HG03039 (cell line): ENCODE measurements at regions not wholly inside any gene's neighbourhood (a gene's known extent, or its start where the extent isn't known, plus 50 kb on each side); places are given as distances from the start of the nearest gene placed in this dataset.
"Not testable (repeated sequence)": the region's sequence is repeated elsewhere in the genome, so short reads cannot be mapped to it uniquely, and the experiment has no call there.

Experiments
- ATAC-seq: cut with Tn5 transposase; IDR thresholded peaks from one replicate; pipeline ENCODE4 v1.9.1; 2021; ENCODE audit warnings: mild to moderate bottlenecking, moderate library complexity; ENCODE audit not compliant: unreplicated experiment

GRCh38 chr2:37757456-37757855 is 86.0 kb upstream of the CDC42EP3 start:
- not testable (repeated sequence) for ATAC-seq

DNA sequence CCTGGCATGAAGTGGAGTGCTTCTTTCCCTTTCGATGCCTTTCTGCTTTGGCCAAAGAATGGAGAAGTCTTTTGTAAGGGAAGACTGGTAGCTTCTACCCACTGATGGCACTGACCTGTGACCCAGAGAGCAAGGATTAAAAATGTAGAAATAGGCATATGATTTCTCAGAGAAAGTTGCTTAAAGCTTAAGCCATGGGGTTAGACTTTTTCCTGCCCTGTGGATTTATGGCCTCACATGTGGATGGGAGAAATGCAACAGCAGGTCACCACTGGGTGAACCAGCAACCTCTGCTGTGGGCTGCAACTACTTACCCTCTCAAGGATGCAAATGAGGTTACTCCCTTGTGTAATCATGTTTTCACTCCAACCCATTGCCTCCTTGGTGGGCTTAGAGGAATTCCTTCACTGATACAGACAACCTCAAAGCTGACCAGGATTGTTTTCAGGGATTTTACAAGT is 86.7 kb upstream of the CDC42EP3 start:
- ATAC-seq: not testable (repeated sequence)

DNA sequence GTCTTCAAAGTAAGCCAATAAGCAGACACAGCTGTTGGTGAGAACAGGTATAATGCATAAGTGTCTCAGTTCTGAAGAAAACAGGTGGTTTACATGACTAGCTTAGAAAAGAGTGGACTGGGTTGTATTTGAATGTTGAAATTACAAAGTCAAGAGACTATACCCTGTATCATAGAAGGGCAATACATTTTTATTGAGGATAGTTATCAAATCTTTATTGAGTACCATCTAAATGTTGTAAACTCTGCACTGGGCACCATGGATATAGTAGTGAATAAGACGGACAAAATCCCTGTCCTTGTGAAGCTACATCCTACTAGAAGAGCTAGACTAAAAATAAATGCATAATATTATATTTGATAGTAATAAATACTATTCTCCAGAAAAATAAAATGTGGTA is 88.5 kb upstream of the CDC42EP3 start:
- not testable (repeated sequence) for ATAC-seq

- no peak for ATAC-seq
Measured at GRCh38 chr2:37760471-37760870, 89.0 kb upstream of the CDC42EP3 start.

DNA sequence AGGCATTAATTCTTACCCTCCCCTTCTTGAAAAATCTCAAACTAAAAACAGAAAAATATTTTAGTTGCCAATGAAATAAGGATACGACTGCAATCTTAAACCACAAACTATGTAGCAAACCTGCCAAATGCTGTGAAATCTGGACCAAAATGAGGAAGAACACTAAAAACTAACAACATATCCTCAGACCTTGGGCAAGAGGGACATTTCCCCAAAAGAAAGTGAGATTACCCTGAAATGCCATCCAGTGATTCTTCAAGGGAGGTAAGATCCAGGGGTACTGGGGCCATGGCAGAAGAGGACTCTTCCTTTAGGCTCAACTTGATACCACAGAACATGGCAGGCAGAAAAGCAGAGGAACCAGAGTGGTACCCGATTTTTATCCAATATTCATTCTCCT is 90.8 kb upstream of the CDC42EP3 start:
- not testable (repeated sequence) for ATAC-seq

DNA sequence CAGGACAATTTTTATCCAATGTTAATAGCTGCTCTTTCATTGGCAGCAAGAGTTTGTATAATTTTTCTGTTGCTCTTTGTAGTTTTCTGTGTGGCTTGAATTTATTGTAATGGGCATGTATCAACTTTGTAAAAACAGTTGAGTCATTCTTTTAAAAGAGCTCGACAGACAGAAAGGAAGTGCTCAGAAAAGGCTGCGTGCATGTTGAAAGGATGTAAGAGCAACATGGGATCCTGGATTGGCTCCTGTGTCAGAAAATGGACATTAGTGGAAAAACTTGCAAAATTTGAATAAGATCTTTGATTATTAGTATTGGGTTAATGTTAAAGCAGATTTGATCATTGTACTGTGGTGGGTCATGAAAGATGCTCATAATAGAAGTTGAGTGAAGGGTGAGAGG is 93.3 kb upstream of the CDC42EP3 start:
- no peak for ATAC-seq

DNA sequence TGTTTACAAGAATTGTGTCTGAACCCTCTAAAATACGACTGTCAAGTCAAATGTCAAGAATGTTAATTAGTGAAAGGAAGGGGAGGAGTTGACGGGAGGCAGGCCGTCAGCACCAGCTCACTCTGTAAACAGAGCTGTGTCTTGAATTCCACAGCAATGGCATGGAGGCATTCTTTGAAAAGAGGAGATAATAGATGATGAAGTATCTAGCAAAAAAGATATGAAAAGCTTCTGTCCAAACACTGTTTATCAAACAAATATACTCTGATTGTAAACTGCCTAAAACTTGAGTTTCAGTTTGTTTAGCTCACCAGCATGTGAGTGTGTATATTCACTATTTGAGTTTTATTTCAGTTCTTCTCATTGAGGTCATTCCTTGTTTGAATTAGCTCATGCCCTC is 94.7 kb upstream of the CDC42EP3 start:
- no peak for ATAC-seq

GRCh38 chr2:37767046-37767445 is 95.6 kb upstream of the CDC42EP3 start:
- ATAC-seq: no peak

GRCh38 chr2:37767959-37768925 is 96.8 kb upstream of the CDC42EP3 start:
- no peak for ATAC-seq

- no peak for ATAC-seq
Measured at GRCh38 chr2:37769551-37769950, 98.1 kb upstream of the CDC42EP3 start.

DNA sequence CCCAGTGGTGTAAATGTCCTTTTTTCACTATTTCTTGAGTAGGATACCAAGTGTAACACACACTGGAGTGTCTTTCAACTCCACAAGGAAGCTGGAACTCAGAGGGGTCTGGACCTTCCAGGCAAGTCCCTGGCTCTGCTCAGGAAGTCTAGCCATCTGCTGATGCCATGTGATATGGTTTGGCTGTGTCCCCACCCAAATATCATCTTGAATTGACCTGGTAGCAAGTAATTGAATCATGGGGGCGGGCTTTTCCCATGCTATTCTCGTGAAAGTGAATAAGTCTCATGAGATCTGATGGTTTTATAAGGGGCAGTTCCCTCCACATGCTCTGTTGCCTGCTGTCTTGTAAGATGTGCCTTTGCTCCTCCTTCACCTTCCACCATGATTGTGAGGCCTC is 99.4 kb upstream of the CDC42EP3 start:
- no peak for ATAC-seq

DNA sequence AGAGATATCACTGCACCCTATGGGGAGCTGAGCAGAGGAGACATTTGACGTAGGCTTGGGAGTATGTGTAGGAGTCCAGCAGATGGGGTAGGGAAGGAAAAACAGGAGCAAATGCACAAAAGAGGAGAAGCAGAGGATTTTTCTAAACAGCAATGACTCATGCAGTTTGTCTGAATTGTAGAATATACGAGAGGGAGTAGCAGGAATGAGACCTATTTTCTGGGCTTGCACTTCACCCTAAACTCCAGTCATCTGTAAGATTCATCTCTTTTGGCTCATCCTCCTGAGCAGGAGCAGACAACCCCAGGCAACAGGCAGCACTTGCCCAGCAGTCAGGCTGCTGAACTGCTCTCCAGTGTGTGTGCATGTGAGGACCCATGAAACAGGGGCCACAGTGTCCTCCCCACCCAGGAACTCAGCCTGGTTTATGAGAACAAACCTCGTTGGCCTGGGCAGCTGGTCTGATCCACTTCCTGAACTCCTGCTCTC is 100.2 kb upstream of the CDC42EP3 start:
- ATAC-seq: no peak

DNA sequence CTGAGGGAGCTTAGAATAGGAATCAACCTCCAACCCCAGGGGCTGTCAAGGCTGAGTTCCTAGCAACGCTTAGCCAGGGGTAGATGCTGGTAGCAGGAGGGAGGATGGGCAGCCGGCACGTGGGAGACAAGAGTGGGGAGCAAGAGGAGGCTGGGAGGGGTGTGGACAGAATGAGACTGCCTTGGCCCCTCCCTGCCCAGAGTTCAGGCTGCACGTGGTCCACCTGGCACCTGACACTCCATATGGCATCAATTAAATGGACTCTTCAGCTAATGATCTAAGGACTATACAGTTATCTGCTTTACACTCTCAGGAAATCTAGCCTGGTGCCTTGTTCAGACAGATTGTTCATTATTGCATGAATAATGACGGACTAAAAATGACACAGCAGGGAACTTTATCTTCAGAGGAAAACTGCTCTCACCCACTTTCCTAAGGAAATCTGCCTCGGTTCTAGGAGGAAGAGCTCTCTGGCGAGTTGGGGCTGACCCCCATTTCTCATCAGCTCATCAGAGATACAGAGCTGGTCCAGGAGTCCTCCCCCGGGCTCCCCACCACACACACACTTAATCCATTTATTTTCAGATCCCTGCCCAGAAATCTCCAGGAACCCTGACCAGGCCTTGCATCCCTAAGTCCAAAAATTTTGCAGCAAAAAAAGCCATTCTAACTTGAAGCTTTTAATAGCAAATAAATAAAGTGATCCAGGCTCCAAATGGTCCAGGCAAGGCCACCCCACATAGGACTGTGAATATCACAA is 102.1 kb upstream of the CDC42EP3 start:
- no peak for ATAC-seq

GRCh38 chr2:37774171-37774944 is 102.9 kb upstream of the CDC42EP3 start:
- not testable (repeated sequence) for ATAC-seq

GRCh38 chr2:37774976-37775907 is 103.8 kb upstream of the CDC42EP3 start:
- no peak for ATAC-seq

DNA sequence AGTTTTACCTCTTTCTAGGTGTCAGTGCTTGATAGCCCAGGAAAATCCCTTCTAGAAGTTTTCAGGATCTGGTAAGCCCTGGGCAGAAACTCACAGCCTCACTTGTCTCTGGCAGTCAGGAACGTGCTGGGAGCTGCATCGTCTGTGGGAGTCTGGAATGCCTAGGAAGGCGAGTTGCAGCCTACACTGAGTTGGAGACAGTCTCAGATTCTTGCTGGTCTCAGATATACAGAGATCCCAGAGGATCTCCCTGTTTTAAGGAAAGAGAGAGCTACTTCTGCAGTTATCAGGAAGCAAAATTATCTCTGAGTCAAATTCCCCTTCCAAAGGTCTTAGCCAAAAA is 104.4 kb upstream of the CDC42EP3 start:
- no peak for ATAC-seq

- no peak for ATAC-seq
Measured at GRCh38 chr2:37776487-37776886, 105.0 kb upstream of the CDC42EP3 start.

GRCh38 chr2:37779139-37779538 is 107.7 kb upstream of the CDC42EP3 start:
- ATAC-seq: no peak

DNA sequence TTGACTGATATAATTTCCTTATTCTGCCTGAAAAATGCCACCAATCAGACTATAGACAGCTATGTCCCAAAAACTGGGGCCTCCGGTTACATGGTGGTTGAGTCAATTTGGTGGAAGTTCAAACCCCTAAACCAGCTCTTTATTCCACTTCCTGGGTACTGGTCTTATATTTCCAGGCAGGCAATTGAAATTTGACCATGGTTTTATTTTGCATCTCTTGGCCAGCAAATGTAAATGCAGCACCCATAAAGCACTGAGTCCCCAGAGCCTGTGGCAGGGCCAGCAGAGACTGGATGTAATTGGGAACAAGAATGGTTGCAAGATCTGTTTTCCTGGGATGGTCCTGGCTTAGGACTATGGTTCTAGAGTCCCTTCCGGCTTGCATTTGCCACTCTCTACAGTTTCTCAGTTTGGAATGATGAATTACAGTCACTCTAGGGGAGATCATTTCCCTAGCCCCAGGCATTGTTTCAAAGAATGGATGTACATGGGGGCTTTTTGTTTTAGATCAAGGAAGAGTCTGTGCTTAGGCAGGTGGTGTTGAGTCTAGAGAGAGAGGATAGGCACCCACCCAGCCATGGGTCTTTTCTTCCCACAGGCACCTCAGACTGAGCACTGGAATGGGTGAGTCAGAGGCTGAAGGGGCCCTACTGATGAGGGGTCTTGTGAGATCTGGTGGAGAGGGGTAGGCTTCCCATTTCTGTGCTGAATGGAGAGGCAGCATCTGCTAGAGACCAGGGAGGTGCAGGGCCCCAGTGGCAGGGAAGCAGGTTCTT is 108.4 kb upstream of the CDC42EP3 start:
- ATAC-seq: no peak
